ENCODE measurements at regions not wholly inside any gene's neighbourhood (a gene's known extent, or its start where the extent isn't known, plus 50 kb on each side); places are given as distances from the start of the nearest gene placed in this dataset.

DNA sequence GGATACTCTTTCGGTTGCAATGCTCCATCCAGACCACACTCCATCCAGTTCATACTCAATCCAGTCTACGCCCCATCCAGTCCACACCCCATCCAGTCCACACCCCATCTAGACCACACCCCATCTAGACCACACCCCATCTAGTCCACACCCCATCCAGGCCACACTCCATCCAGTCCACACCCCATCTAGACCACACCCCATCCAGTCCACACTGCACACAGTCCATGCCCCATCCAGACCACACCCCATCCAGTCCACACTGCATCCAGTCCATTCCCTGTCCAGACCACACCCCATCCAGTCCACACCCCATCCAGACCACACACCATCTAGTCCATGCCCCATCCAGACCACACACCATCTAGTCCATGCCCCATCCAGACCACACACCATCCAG is 116.0 kb upstream of the RTL1 start:
- POLR2A ChIA-PET (ENCODE audit: low non-redundant PET), result no interaction called here
- TF ChIP-seq, protein P1, sequence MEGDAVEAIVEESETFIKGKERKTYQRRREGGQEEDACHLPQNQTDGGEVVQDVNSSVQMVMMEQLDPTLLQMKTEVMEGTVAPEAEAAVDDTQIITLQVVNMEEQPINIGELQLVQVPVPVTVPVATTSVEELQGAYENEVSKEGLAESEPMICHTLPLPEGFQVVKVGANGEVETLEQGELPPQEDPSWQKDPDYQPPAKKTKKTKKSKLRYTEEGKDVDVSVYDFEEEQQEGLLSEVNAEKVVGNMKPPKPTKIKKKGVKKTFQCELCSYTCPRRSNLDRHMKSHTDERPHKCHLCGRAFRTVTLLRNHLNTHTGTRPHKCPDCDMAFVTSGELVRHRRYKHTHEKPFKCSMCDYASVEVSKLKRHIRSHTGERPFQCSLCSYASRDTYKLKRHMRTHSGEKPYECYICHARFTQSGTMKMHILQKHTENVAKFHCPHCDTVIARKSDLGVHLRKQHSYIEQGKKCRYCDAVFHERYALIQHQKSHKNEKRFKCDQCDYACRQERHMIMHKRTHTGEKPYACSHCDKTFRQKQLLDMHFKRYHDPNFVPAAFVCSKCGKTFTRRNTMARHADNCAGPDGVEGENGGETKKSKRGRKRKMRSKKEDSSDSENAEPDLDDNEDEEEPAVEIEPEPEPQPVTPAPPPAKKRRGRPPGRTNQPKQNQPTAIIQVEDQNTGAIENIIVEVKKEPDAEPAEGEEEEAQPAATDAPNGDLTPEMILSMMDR (conservative IDR thresholded peaks at IDR 0.05; ENCODE audit: low read depth), result no peak
- CTCF ChIA-PET, result no interaction called here
- no peak overlapping the region for H3K27ac ChIP-seq
- no peak for DNase-seq (ENCODE audit: low spot score)

DNA sequence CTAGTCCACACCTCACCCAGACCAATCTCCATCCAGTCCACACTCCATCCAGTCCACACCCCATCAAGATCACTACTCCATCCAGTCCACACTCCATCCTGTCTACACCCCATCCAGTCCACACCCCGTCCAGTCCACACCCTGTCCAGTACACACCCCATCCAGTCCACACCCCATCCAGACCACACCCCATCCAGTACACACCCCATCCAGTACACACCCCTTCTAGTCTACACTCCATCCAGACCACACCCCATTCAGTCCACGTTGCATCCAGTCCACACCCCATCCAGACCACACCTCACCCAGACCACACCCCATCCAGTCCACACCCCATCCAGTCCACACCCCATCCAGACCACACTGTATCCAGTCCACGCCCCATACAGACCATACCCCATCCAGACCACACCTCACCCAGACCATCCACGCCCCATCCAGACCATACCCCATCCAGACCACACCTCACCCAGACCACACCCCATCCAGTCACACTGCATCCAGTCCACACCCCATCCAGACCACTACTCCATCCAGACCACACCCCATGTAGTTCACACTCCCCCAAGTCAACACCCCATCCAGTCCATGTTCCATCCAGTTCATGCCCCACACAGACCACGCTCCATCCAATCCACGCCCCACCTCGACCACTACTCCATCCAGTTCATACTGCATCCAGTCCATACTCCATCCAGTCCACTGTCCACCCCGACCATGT is 116.6 kb upstream of the RTL1 start:
- TF ChIP-seq, protein P1 (conservative IDR thresholded peaks at IDR 0.05; ENCODE audit: low read depth), result no peak
- POLR2A ChIA-PET (ENCODE audit: low non-redundant PET), result no interaction called here
- no peak for DNase-seq (ENCODE audit: low spot score)
- CTCF ChIA-PET, result no interaction called here
- no peak overlapping the region for H3K27ac ChIP-seq

DNA sequence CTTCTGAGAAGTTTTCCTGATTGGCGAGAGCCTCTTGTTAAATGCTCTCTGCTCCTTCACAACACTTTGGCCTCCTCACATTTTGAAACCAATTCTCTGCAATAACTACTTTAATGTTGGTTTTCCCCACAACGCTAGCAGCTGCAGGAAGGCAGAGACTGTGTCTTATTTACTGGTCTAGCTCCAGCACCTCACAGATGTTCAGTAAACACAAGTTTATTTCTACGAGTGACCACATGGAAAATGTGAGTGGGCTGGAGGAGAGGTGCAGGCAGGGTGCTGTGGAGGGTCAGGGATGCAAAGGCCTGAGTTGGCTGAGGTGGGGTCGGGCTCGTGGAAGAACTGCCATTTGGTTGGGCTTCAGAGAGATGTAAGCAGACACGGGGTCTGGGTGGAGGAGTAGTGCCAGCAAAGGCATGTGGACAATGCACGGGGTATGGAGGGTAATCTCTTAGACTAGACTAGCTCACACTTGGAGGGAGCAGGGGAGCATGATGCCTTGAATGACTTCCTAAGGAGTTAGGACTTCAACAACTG is 117.4 kb upstream of the RTL1 start:
- ChIA-PET POLR2A (ENCODE audit: low non-redundant PET) (no interaction called here), CTCF (no interaction called here)
- DNase-seq (ENCODE audit: low spot score), result no peak
- H3K27ac ChIP-seq, result no peak overlapping the region
- TF ChIP-seq, protein P1 (conservative IDR thresholded peaks at IDR 0.05; ENCODE audit: low read depth), result no peak

DNA sequence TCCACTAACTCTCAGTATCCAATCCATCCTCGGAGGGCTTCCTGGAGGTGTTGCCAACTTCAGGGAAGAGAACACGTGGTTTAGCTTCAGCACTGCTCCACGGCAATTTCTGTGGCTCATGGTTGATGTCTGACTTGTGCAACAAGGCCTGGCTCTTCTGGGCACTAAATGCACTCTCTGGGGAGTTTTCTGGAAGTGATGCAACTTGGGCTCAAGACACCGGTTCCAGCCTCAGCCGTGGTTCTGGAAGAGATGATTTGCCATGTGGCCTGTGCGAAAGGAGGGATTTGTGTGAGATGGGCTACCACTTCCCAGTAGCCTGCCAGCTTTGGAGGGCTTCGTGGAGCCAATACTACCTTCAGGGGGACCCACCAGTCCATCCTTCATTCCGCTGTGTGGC is 118.6 kb upstream of the RTL1 start:
- DNase-seq (ENCODE audit: low spot score), result no peak
- ChIA-PET POLR2A (ENCODE audit: low non-redundant PET) (no interaction called here), CTCF (interaction anchor here (0.5 to 0.6 kb wide), 2 partner anchors 93 to 1365 kb away, joined by 3 read pairs; no protein-coding TSS in a partner anchor)
- TF ChIP-seq, protein P1 (conservative IDR thresholded peaks at IDR 0.05; ENCODE audit: low read depth), result no peak
- H3K27ac ChIP-seq, result no peak overlapping the region

DNA sequence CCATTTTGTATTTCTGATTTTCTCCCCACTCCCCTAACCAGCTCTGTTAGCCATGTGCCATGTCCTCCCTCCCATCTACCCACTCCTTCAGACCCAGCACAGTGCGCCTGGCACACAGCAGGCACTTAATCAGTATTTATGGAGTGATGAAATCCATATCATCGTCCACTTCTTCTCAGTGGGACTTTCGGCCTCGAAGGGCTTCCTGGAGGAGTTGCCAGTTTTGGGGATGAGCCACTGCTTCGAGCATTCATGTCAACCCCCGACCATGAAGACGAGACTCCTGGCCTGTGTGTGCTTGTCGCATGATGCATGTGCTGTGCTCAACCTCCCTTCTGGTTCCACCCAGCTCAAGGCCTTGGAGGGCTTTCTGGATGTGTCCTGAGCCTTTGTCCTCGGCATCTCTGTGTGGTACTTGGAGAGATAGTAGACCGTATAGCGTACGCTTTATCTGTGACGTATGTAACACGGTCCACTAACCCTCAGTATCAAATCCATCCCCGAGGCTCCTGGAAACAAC is 119.5 kb upstream of the RTL1 start:
- no peak for DNase-seq (ENCODE audit: low spot score)
- ChIA-PET CTCF (interaction anchor here (0.6 kb wide), 1 partner anchor 94 kb away, joined by 3 read pairs; no protein-coding TSS in a partner anchor), POLR2A (ENCODE audit: low non-redundant PET) (no interaction called here)
- no peak overlapping the region for H3K27ac ChIP-seq
- TF ChIP-seq, protein P1 (conservative IDR thresholded peaks at IDR 0.05; ENCODE audit: low read depth), result no peak

DNA sequence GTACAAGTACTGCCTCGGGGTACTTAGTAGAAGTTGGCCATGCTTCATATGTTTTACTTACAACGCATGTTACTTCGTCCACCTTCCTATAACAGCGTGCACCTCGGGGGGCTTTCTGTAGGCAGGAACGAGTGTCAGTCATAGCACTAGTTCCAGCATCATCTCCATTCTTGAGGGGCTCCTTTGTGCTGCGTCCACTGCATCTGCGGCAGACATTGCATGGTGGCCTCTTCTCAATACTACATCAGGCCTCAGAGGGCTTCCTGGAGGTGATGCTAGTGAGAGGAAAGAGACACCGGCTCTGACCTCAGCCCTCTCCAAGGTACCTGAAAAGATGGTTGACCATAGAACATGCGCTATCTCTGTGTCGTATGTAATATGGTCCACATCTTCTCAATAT is 121.2 kb upstream of the RTL1 start:
- ChIA-PET POLR2A (ENCODE audit: low non-redundant PET) (no interaction called here), CTCF (no interaction called here)
- TF ChIP-seq, protein P1 (conservative IDR thresholded peaks at IDR 0.05; ENCODE audit: low read depth), result no peak
- H3K27ac ChIP-seq, result no peak overlapping the region
- no peak for DNase-seq (ENCODE audit: low spot score)

All from RWPE1 (cell line).